ENCODE measurements at regions not wholly inside any gene's neighbourhood (a gene's known extent, or its start where the extent isn't known, plus 50 kb on each side); places are given as distances from the start of the nearest gene placed in this dataset.

- Histone ChIP-seq H3K27ac (no peak overlapping the region), H3K4me3 (no peak overlapping the region), H3K36me3 (no peaks in the 10 kb centered on the region), H3K4me1 (ENCODE audit: low read depth) (no peaks in the 10 kb centered on the region), H3K9me3 (ENCODE audit: low read depth) (no peaks in the 10 kb centered on the region), H3K27me3 (no peaks in the 10 kb centered on the region)
- DNase-seq (ENCODE audit: low read depth in 1 of 2, low spot score in 1 of 2), result peak in 1 of 2 donors; percentile 76
- TF ChIP-seq, protein P1, sequence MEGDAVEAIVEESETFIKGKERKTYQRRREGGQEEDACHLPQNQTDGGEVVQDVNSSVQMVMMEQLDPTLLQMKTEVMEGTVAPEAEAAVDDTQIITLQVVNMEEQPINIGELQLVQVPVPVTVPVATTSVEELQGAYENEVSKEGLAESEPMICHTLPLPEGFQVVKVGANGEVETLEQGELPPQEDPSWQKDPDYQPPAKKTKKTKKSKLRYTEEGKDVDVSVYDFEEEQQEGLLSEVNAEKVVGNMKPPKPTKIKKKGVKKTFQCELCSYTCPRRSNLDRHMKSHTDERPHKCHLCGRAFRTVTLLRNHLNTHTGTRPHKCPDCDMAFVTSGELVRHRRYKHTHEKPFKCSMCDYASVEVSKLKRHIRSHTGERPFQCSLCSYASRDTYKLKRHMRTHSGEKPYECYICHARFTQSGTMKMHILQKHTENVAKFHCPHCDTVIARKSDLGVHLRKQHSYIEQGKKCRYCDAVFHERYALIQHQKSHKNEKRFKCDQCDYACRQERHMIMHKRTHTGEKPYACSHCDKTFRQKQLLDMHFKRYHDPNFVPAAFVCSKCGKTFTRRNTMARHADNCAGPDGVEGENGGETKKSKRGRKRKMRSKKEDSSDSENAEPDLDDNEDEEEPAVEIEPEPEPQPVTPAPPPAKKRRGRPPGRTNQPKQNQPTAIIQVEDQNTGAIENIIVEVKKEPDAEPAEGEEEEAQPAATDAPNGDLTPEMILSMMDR (IDR thresholded peaks at IDR 0.05; ENCODE audit: low read depth, low read length), result no peak
Measured at GRCh38 chr2:123953846-123954245, 71.2 kb upstream of the CNTNAP5 start.

- no peak overlapping the region for H3K27ac ChIP-seq
- TF ChIP-seq, protein P1 (IDR thresholded peaks at IDR 0.05; ENCODE audit: low read depth, low read length), result no peak
- H3K36me3 ChIP-seq, result no peaks in the 10 kb centered on the region
Measured at GRCh38 chr2:123958011-123958410, 67.1 kb upstream of the CNTNAP5 start.

DNA sequence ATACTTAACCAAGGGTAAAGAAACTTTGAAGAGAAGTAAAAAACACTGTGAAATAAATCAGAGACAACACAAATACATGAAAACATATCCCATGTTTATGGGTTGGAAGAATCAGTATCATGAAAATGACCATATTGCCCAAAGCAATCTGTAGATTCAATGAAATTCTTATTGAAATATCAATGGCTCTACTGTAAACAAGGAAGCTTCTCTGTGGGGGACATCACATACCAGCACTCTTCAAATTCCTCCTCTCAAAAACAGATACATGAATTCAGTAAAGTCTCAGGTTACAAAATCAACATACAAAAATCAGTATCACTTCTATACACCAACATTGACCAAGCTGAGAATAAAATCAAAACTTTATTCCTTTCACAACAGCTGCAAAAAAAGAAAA, 63.5 kb upstream of the CNTNAP5 start:
- Histone ChIP-seq H3K4me1 (ENCODE audit: low read depth) (no peaks in the 10 kb centered on the region), H3K9me3 (ENCODE audit: low read depth) (no peaks in the 10 kb centered on the region), H3K27ac (no peak overlapping the region), H3K4me3 (no peak overlapping the region), H3K36me3 (no peaks in the 10 kb centered on the region), H3K27me3 (no peaks in the 10 kb centered on the region)
- TF ChIP-seq, protein P1 (IDR thresholded peaks at IDR 0.05; ENCODE audit: low read depth, low read length), result no peak
- DNase-seq (ENCODE audit: low read depth in 1 of 2, low spot score in 1 of 2), result no peak

More at GRCh38 chr2:123958011-123958410, 67.1 kb upstream of the CNTNAP5 start:
- Histone ChIP-seq H3K27me3 (no peaks in the 10 kb centered on the region), H3K4me3 (no peak overlapping the region), H3K4me1 (ENCODE audit: low read depth) (no peaks in the 10 kb centered on the region), H3K9me3 (ENCODE audit: low read depth) (no peaks in the 10 kb centered on the region)
- peak in 1 of 2 donors; percentile 46 for DNase-seq (ENCODE audit: low read depth in 1 of 2, low spot score in 1 of 2)

- Histone ChIP-seq H3K9me3 (ENCODE audit: low read depth) (no peaks in the 10 kb centered on the region), H3K27ac (no peak overlapping the region), H3K36me3 (no peaks in the 10 kb centered on the region), H3K4me1 (ENCODE audit: low read depth) (no peaks in the 10 kb centered on the region), H3K27me3 (no peaks in the 10 kb centered on the region), H3K4me3 (no peak overlapping the region)
- DNase-seq (ENCODE audit: low read depth in 1 of 2, low spot score in 1 of 2), result no peak
- TF ChIP-seq, protein P1 (IDR thresholded peaks at IDR 0.05; ENCODE audit: low read depth, low read length), result no peak
Measured at GRCh38 chr2:123971564-123972318, 53.3 kb upstream of the CNTNAP5 start.
